ENCODE measurements at regions not wholly inside any gene's neighbourhood (a gene's known extent, or its start where the extent isn't known, plus 50 kb on each side); places are given as distances from the start of the nearest gene placed in this dataset.

DNA sequence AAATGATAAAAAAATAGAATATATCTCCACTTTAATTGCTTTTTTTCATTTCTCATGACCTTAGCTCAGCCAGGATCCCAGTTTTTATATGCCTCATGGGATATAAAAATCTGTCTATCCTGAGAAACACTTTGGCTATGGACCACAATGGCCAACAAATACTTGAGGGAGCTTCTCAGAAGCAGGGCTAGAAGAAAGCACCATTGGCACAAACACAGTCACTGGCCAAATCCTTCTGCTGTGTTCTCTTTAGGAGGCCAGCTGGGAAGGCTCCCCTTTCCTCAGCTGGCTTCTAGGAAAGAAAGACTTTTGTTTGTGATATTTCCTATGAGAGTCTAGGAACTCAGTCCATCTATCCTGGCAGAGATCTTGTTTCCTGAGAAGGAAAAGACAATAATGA lies 856.2 kb upstream of the GHITM start:
- no peak overlapping the region for H2AFZ ChIP-seq
- H3K27ac ChIP-seq, result no peak overlapping the region
- TF ChIP-seq, protein P1, sequence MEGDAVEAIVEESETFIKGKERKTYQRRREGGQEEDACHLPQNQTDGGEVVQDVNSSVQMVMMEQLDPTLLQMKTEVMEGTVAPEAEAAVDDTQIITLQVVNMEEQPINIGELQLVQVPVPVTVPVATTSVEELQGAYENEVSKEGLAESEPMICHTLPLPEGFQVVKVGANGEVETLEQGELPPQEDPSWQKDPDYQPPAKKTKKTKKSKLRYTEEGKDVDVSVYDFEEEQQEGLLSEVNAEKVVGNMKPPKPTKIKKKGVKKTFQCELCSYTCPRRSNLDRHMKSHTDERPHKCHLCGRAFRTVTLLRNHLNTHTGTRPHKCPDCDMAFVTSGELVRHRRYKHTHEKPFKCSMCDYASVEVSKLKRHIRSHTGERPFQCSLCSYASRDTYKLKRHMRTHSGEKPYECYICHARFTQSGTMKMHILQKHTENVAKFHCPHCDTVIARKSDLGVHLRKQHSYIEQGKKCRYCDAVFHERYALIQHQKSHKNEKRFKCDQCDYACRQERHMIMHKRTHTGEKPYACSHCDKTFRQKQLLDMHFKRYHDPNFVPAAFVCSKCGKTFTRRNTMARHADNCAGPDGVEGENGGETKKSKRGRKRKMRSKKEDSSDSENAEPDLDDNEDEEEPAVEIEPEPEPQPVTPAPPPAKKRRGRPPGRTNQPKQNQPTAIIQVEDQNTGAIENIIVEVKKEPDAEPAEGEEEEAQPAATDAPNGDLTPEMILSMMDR (IDR thresholded peaks at IDR 0.05), result no peak
- no peaks in the 10 kb centered on the region for H3K79me2 ChIP-seq
- H3K9ac ChIP-seq, result no peak overlapping the region
- H3K36me3 ChIP-seq (ENCODE audit: control insufficient read depth, insufficient read depth, low read length), result no peaks in the 10 kb centered on the region
- H3K9me3 ChIP-seq (ENCODE audit: control insufficient read depth, low read length), result no peaks in the 10 kb centered on the region
- H3K27me3 ChIP-seq (ENCODE audit: control insufficient read depth, insufficient read depth, low read length), result no peaks in the 10 kb centered on the region
- H3K4me3 ChIP-seq (ENCODE audit: low read depth, low read length), result no peak overlapping the region
- no peak overlapping the region for H3K4me2 ChIP-seq (ENCODE audit: low read length)
- no peaks in the 10 kb centered on the region for H3K4me1 ChIP-seq

DNA sequence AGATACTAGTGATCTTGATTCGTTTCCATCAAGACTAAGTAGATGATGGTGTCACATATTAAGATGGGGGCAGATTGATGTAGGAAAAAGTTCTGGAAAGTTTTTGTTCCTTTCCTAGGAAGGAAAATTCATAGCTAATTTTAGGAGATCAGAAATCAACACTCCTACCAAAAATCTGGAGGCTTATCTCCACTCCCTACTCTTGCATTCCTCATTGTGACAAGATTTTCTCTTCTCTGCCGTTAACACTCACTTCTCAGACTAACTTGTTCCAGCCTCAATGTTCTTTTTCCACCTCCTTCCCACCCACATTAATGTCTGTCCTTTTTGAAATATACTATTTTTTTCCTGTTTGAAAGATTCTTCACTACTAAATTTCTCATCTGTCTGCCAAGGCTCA lies 851.9 kb upstream of the GHITM start:
- Histone ChIP-seq H3K4me1 (no peaks in the 10 kb centered on the region), H2AFZ (no peak overlapping the region), H3K4me3 (ENCODE audit: low read depth, low read length) (no peak overlapping the region), H3K79me2 (no peaks in the 10 kb centered on the region), H3K27me3 (ENCODE audit: control insufficient read depth, insufficient read depth, low read length) (no peaks in the 10 kb centered on the region), H3K9me3 (ENCODE audit: control insufficient read depth, low read length) (no peaks in the 10 kb centered on the region), H3K4me2 (ENCODE audit: low read length) (no peak overlapping the region), H3K36me3 (ENCODE audit: control insufficient read depth, insufficient read depth, low read length) (no peaks in the 10 kb centered on the region), H3K9ac (no peak overlapping the region), H3K27ac (no peak overlapping the region)
- TF ChIP-seq, protein P1 (IDR thresholded peaks at IDR 0.05), result no peak

DNA sequence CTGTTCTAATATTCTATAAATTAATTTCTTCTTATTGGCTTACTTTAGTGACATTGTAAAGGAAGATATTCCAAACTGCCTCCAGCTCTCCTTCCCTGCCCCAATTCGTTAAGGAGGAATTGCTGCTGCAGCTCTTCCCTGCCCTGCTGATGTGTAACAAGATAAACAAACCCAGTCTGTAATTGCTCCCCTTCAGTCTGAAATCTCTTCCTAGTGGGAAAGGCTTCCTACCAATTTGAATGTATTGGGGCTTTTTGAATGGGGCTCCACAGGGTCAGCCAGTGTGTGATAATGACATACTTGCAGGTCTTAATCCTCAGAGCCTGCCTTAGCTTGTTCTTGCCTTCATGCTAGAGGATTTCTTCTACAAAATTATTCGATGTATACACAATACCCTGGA lies 849.9 kb upstream of the GHITM start:
- no peak overlapping the region for H3K27ac ChIP-seq
- no peak overlapping the region for H2AFZ ChIP-seq
- TF ChIP-seq, protein P1 (IDR thresholded peaks at IDR 0.05), result no peak
- H3K36me3 ChIP-seq (ENCODE audit: control insufficient read depth, insufficient read depth, low read length), result no peaks in the 10 kb centered on the region
- H3K9me3 ChIP-seq (ENCODE audit: control insufficient read depth, low read length), result no peaks in the 10 kb centered on the region
- H3K79me2 ChIP-seq, result no peaks in the 10 kb centered on the region
- H3K4me3 ChIP-seq (ENCODE audit: low read depth, low read length), result no peak overlapping the region
- H3K27me3 ChIP-seq (ENCODE audit: control insufficient read depth, insufficient read depth, low read length), result no peaks in the 10 kb centered on the region
- H3K4me2 ChIP-seq (ENCODE audit: low read length), result no peak overlapping the region
- H3K9ac ChIP-seq, result no peak overlapping the region
- no peaks in the 10 kb centered on the region for H3K4me1 ChIP-seq

DNA sequence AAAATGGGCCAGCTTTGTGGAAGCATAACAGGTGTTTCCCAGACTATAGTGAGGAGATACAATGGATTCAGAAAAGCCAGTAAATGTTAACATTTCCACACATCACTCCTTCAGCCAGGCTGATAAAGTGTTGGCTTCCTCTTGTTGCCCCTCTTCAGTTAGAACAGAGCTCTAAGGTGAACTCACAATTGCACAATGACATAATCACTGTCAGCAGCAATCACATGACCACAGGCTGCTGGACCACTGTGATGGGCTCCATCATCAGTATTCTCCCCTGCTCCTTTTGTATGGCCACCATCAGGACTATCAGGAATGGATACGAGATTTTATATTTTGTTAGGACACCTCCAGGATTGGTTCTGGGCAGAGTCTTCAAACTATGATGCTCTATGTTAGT lies 849.4 kb upstream of the GHITM start:
- no peaks in the 10 kb centered on the region for H3K4me1 ChIP-seq
- TF ChIP-seq, protein P1 (IDR thresholded peaks at IDR 0.05), result no peak

GRCh38 chr10:83301732-83302131 lies 837.6 kb upstream of the GHITM start:
- no peaks in the 10 kb centered on the region for H3K9me3 ChIP-seq (ENCODE audit: control insufficient read depth, low read length)
- no peaks in the 10 kb centered on the region for H3K36me3 ChIP-seq (ENCODE audit: control insufficient read depth, insufficient read depth, low read length)
- H3K27me3 ChIP-seq (ENCODE audit: control insufficient read depth, insufficient read depth, low read length), result no peaks in the 10 kb centered on the region
- no peak overlapping the region for H3K9ac ChIP-seq
- no peaks in the 10 kb centered on the region for H3K79me2 ChIP-seq
- no peak overlapping the region for H3K27ac ChIP-seq
- no peaks in the 10 kb centered on the region for H3K4me1 ChIP-seq
- TF ChIP-seq, protein P1 (IDR thresholded peaks at IDR 0.05), result no peak
- no peak overlapping the region for H3K4me3 ChIP-seq (ENCODE audit: low read depth, low read length)
- H3K4me2 ChIP-seq (ENCODE audit: low read length), result no peak overlapping the region
- H2AFZ ChIP-seq, result no peak overlapping the region

More for the DNA sequence above, 849.4 kb upstream of the GHITM start:
- H3K27ac ChIP-seq, result no peak overlapping the region
- H2AFZ ChIP-seq, result no peak overlapping the region
- no peak overlapping the region for H3K9ac ChIP-seq
- no peaks in the 10 kb centered on the region for H3K9me3 ChIP-seq (ENCODE audit: control insufficient read depth, low read length)
- no peak overlapping the region for H3K4me3 ChIP-seq (ENCODE audit: low read depth, low read length)
- no peaks in the 10 kb centered on the region for H3K36me3 ChIP-seq (ENCODE audit: control insufficient read depth, insufficient read depth, low read length)
- H3K27me3 ChIP-seq (ENCODE audit: control insufficient read depth, insufficient read depth, low read length), result no peaks in the 10 kb centered on the region
- no peak overlapping the region for H3K4me2 ChIP-seq (ENCODE audit: low read length)
- H3K79me2 ChIP-seq, result no peaks in the 10 kb centered on the region

Data from parathyroid adenoma (tissue), 2 donors.